GM12873 (cell line): ENCODE measurements at regions not wholly inside any gene's neighbourhood (a gene's known extent, or its start where the extent isn't known, plus 50 kb on each side); places are given as distances from the start of the nearest gene placed in this dataset.

ENCODE experiments used
- TF ChIP-seq, protein P1 (sequence below): IDR thresholded peaks from 2 replicates; pipeline ENCODE4 v1.5.1; 2012; ENCODE audit warnings: low read depth, mild to moderate bottlenecking, moderate library complexity, low read length, control low read depth; ENCODE audit not compliant: insufficient read depth; ENCODE audit errors: missing control alignments

DNA sequence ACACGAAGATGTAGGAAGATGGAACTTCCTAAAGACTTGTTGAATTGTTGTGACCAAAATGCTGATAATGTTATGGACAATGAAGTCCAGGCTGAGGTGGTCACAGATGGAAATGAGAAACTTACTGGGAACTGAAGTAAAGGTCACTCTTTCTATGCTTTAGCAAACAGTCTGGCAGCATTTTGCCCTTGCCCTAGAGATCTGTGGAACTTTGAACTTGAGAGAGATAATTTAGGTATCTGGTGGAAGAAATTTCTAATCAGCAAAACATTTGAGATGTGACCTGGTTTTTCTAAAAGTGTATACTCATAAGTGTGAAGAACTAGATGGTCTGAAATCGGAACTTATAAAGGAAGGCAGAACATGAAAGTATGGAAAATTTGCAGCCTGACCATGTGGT is 1785.9 kb downstream of the PCDH7 start:
- TF ChIP-seq, protein P1, sequence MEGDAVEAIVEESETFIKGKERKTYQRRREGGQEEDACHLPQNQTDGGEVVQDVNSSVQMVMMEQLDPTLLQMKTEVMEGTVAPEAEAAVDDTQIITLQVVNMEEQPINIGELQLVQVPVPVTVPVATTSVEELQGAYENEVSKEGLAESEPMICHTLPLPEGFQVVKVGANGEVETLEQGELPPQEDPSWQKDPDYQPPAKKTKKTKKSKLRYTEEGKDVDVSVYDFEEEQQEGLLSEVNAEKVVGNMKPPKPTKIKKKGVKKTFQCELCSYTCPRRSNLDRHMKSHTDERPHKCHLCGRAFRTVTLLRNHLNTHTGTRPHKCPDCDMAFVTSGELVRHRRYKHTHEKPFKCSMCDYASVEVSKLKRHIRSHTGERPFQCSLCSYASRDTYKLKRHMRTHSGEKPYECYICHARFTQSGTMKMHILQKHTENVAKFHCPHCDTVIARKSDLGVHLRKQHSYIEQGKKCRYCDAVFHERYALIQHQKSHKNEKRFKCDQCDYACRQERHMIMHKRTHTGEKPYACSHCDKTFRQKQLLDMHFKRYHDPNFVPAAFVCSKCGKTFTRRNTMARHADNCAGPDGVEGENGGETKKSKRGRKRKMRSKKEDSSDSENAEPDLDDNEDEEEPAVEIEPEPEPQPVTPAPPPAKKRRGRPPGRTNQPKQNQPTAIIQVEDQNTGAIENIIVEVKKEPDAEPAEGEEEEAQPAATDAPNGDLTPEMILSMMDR: no peak

DNA sequence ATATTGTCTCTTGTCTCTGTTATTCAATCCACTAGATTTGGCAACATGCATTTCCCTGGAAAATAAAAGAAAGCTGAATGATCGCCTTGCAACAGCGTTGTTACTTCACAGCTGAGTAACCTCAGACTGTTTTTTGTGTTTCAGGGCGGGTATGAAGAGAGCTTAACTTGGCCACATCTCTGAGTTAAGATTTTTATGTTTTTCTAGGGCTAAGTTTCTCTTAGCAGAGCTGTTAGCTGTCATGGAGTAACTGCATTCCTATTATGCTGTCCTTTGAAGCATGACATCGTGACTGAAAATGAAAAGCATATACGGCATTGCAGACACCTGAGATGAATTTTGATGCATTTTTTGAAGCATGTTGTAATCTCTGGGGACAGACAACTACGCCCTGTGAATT is 1798.9 kb downstream of the PCDH7 start:
- TF ChIP-seq, protein P1: no peak

DNA sequence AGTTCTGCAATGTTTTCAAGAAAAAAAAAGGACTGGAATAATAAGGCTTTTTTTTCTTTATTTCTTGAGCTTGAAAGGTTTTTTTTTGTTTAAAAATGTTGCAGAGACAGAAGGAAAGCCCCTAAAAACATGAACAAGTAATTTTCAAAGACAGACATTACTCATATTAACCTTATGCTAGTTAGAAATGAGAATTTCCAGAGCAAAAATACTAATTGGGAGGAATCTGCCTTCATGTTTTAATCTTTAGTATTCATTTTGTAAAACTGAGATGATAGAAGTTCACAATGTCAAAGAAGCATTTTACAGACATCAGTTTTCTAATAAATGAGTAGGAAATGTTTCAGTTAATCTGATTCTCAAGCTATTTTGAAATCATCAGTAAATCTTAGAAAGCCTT is 1805.3 kb downstream of the PCDH7 start:
- TF ChIP-seq, protein P1: no peak

DNA sequence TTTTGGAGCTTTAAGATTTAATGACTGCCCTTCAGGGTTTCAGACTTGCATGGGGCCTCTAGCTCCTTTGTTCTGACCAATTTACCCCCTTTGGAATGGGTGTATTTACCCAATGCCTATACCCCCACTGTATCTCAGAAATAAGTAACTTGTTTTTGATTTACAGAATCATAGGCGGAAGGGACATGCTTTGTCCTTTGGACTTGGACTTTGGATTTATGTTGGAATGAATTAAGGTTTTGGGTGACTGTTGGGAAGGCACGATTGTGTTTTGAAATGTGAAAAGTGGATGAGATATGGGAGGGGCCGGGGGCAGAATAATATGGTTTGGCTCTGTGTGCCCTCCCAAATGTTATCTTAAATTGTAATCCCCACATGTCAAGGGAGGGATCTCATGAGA is 1824.7 kb downstream of the PCDH7 start:
- TF ChIP-seq, protein P1: no peak

DNA sequence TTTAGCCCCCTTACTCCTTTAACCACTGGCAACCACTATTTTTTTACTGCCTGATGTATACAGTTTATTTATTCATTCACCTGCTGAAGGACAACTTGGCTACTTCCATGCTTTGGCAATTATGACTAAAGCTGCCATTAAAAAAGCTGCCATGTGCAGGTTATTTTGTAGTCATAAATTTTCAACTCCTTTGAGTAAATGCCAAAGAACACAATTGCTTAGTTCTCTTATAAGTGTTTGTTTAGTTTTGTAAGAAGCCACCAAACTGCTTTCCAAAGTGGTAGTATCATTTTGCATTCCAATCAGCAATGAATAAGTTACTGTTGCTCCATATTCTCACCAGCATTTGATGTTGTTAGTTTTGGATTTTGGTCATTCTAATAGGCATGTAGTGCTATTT is 1831.8 kb downstream of the PCDH7 start:
- TF ChIP-seq, protein P1: no peak

DNA sequence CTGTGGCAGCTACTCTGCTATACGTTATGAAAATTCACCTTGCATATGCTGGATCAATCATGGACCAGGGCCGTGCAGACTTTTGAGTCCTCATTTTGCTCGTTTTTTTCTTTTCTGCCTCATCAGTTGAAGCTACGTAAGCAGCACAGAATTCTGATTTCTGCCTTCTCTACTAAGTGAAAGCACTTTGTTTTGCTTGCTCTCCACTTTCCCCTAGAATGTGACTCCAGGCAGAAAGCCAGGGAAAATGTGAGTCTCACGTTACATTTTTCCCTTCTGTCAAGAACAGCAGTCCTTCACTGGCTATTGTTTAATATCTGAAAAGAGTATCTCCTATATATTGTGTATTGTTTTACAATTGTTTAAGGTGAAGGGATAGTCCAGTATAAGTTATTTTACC is 1840.1 kb downstream of the PCDH7 start:
- TF ChIP-seq, protein P1: no peak

DNA sequence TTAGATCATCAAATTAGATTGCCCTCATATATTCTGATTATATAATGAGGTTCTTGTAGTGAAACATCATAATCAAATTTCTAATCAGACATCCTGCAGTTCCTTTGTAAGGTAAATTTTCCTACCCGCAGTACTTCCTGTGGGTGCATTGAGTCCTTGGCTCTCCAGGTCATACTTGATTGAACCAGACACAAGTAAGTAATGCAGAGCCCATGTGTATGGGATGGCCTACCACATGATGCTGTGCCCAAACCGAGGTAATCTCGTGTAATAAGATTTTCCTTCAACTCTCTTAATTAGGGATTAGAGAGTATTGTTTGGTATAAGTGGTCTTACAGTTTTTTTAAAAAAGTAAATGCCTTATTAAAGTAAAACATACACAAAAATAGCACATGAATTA is 1841.8 kb downstream of the PCDH7 start:
- TF ChIP-seq, protein P1: no peak
